ENCODE measurements at regions not wholly inside any gene's neighbourhood (a gene's known extent, or its start where the extent isn't known, plus 50 kb on each side); places are given as distances from the start of the nearest gene placed in this dataset.

DNA sequence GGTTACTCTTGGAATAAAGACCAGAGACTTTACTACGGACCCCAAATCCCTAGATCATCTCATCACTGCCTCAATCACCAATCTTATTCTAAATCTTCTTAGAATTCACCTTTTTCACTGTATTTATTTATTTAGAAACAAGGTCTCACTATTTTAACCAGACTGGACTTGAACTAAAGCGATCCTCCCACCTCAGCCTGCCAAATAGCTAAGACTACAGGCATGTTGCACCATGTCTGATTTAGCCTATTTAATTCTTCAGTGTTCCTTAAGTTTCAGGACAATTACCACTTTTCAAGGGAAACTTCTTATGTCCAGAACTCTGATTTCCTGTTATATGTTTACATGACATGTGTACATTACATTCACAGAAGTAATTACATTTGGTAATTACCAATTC is 238.0 kb upstream of the COL8A1 start:
- TF ChIP-seq, protein P1, sequence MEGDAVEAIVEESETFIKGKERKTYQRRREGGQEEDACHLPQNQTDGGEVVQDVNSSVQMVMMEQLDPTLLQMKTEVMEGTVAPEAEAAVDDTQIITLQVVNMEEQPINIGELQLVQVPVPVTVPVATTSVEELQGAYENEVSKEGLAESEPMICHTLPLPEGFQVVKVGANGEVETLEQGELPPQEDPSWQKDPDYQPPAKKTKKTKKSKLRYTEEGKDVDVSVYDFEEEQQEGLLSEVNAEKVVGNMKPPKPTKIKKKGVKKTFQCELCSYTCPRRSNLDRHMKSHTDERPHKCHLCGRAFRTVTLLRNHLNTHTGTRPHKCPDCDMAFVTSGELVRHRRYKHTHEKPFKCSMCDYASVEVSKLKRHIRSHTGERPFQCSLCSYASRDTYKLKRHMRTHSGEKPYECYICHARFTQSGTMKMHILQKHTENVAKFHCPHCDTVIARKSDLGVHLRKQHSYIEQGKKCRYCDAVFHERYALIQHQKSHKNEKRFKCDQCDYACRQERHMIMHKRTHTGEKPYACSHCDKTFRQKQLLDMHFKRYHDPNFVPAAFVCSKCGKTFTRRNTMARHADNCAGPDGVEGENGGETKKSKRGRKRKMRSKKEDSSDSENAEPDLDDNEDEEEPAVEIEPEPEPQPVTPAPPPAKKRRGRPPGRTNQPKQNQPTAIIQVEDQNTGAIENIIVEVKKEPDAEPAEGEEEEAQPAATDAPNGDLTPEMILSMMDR (IDR thresholded peaks at IDR 0.05; ENCODE audit: insufficient read depth, low read depth, low read length), result no peak
- no peak for TF ChIP-seq EZH2 (IDR thresholded peaks at IDR 0.05; ENCODE audit: insufficient read depth, low read length)
